ENCODE measurements at regions not wholly inside any gene's neighbourhood (a gene's known extent, or its start where the extent isn't known, plus 50 kb on each side); places are given as distances from the start of the nearest gene placed in this dataset.

- no peak overlapping the region for H3K18ac ChIP-seq (ENCODE audit: low read length)
- no peak overlapping the region for H2AK5ac ChIP-seq (ENCODE audit: low read length)
These were observed 152.8 kb downstream of the OLFM1 start for GRCh38 chr9:135240222-135240621.

GRCh38 chr9:135240871-135241311 is 153.4 kb downstream of the OLFM1 start:
- Histone ChIP-seq H3K9ac (ENCODE audit: low read length) (no peak overlapping the region), H4K5ac (ENCODE audit: low read length) (no peak overlapping the region), H3K4ac (ENCODE audit: low read depth, low read length) (no peak overlapping the region), H3K4me3 (ENCODE audit: low read length) (no peak overlapping the region), H3K36me3 (ENCODE audit: control insufficient read depth, insufficient read depth, low read length) (no peaks in the 10 kb centered on the region), H2BK120ac (ENCODE audit: low read depth, low read length) (no peak overlapping the region), H3K4me2 (ENCODE audit: low read length) (no peak overlapping the region), H3K79me2 (ENCODE audit: control insufficient read depth, insufficient read depth, low read length) (no peaks in the 10 kb centered on the region), H3K27me3 (ENCODE audit: insufficient read depth, low read length, poor library complexity) (no peaks in the 10 kb centered on the region), H3K18ac (ENCODE audit: low read length) (no peak overlapping the region), H4K8ac (ENCODE audit: low read depth, low read length) (no peak overlapping the region), H2BK15ac (replicated peaks; ENCODE audit: low read depth) (no peak overlapping the region), H2AK5ac (ENCODE audit: low read length) (no peak overlapping the region), H3K79me1 (ENCODE audit: low read length) (no peaks in the 10 kb centered on the region), H2BK5ac (ENCODE audit: low read length) (no peak overlapping the region), H3K4me1 (ENCODE audit: control insufficient read depth, low read depth, low read length) (no peaks in the 10 kb centered on the region), H3K56ac (ENCODE audit: low read length) (no peak overlapping the region), H3K27ac (ENCODE audit: low read depth, low read length) (no peak overlapping the region), H3K23ac (ENCODE audit: low read length) (no peak overlapping the region)
- no CpG with 5 or more reads among the region's 11 CpGs for WGBS (ENCODE audit: extremely low coverage, insufficient coverage, low lambda C conversion rate)
- DNase-seq = no peak

More at GRCh38 chr9:135240222-135240621, 152.8 kb downstream of the OLFM1 start:
- Histone ChIP-seq H3K56ac (ENCODE audit: low read length) (no peak overlapping the region), H2BK15ac (replicated peaks; ENCODE audit: low read depth) (no peak overlapping the region), H2BK120ac (ENCODE audit: low read depth, low read length) (no peak overlapping the region), H3K79me1 (ENCODE audit: low read length) (no peaks in the 10 kb centered on the region), H2BK5ac (ENCODE audit: low read length) (no peak overlapping the region), H3K4me3 (ENCODE audit: low read length) (no peak overlapping the region), H3K4me2 (ENCODE audit: low read length) (no peak overlapping the region), H3K9ac (ENCODE audit: low read length) (no peak overlapping the region), H4K8ac (ENCODE audit: low read depth, low read length) (no peak overlapping the region), H3K4ac (ENCODE audit: low read depth, low read length) (no peak overlapping the region), H3K79me2 (ENCODE audit: control insufficient read depth, insufficient read depth, low read length) (no peaks in the 10 kb centered on the region), H4K5ac (ENCODE audit: low read length) (no peak overlapping the region), H3K36me3 (ENCODE audit: control insufficient read depth, insufficient read depth, low read length) (no peaks in the 10 kb centered on the region), H3K27me3 (ENCODE audit: insufficient read depth, low read length, poor library complexity) (no peaks in the 10 kb centered on the region), H3K27ac (ENCODE audit: low read depth, low read length) (no peak overlapping the region), H3K4me1 (ENCODE audit: control insufficient read depth, low read depth, low read length) (no peaks in the 10 kb centered on the region), H3K23ac (ENCODE audit: low read length) (no peak overlapping the region)
- no peak for DNase-seq
- no CpG with 5 or more reads among the region's 6 CpGs for WGBS (ENCODE audit: extremely low coverage, insufficient coverage, low lambda C conversion rate)

GRCh38 chr9:135241381-135242048 is 154.0 kb downstream of the OLFM1 start:
- Histone ChIP-seq H3K79me2 (ENCODE audit: control insufficient read depth, insufficient read depth, low read length) (no peaks in the 10 kb centered on the region), H3K18ac (ENCODE audit: low read length) (no peak overlapping the region), H2BK120ac (ENCODE audit: low read depth, low read length) (no peak overlapping the region), H2BK5ac (ENCODE audit: low read length) (no peak overlapping the region), H2AK5ac (ENCODE audit: low read length) (no peak overlapping the region), H3K36me3 (ENCODE audit: control insufficient read depth, insufficient read depth, low read length) (no peaks in the 10 kb centered on the region), H3K4me3 (ENCODE audit: low read length) (no peak overlapping the region), H3K4me1 (ENCODE audit: control insufficient read depth, low read depth, low read length) (no peaks in the 10 kb centered on the region), H3K56ac (ENCODE audit: low read length) (no peak overlapping the region), H4K5ac (ENCODE audit: low read length) (no peak overlapping the region), H4K8ac (ENCODE audit: low read depth, low read length) (no peak overlapping the region), H2BK15ac (replicated peaks; ENCODE audit: low read depth) (no peak overlapping the region), H3K27ac (ENCODE audit: low read depth, low read length) (no peak overlapping the region), H3K27me3 (ENCODE audit: insufficient read depth, low read length, poor library complexity) (no peaks in the 10 kb centered on the region), H3K9ac (ENCODE audit: low read length) (no peak overlapping the region), H3K4me2 (ENCODE audit: low read length) (no peak overlapping the region), H3K79me1 (ENCODE audit: low read length) (no peaks in the 10 kb centered on the region), H3K23ac (ENCODE audit: low read length) (peak overlapping the region; percentile 11), H3K4ac (ENCODE audit: low read depth, low read length) (no peak overlapping the region)
- no CpG with 5 or more reads among the region's 19 CpGs for WGBS (ENCODE audit: extremely low coverage, insufficient coverage, low lambda C conversion rate)
- DNase-seq = peak; percentile 37

- Histone ChIP-seq H3K4me2 (ENCODE audit: low read length) (no peak overlapping the region), H3K4ac (ENCODE audit: low read depth, low read length) (no peak overlapping the region), H3K4me1 (ENCODE audit: control insufficient read depth, low read depth, low read length) (no peaks in the 10 kb centered on the region), H3K4me3 (ENCODE audit: low read length) (no peak overlapping the region), H3K18ac (ENCODE audit: low read length) (no peak overlapping the region), H3K23ac (ENCODE audit: low read length) (peak overlapping the region; percentile 11), H2BK5ac (ENCODE audit: low read length) (no peak overlapping the region), H3K36me3 (ENCODE audit: control insufficient read depth, insufficient read depth, low read length) (no peaks in the 10 kb centered on the region), H3K56ac (ENCODE audit: low read length) (no peak overlapping the region), H4K8ac (ENCODE audit: low read depth, low read length) (no peak overlapping the region), H2AK5ac (ENCODE audit: low read length) (no peak overlapping the region), H3K27ac (ENCODE audit: low read depth, low read length) (no peak overlapping the region), H2BK120ac (ENCODE audit: low read depth, low read length) (no peak overlapping the region), H3K79me2 (ENCODE audit: control insufficient read depth, insufficient read depth, low read length) (no peaks in the 10 kb centered on the region), H4K5ac (ENCODE audit: low read length) (no peak overlapping the region), H3K79me1 (ENCODE audit: low read length) (no peaks in the 10 kb centered on the region), H3K9ac (ENCODE audit: low read length) (no peak overlapping the region), H2BK15ac (replicated peaks; ENCODE audit: low read depth) (no peak overlapping the region), H3K27me3 (ENCODE audit: insufficient read depth, low read length, poor library complexity) (no peaks in the 10 kb centered on the region)
- no CpG with 5 or more reads among the region's 9 CpGs for WGBS (ENCODE audit: extremely low coverage, insufficient coverage, low lambda C conversion rate)
- DNase-seq = no peak
These were observed 154.6 kb downstream of the OLFM1 start for GRCh38 chr9:135242049-135242396.

- no CpG with 5 or more reads among the region's 11 CpGs for WGBS (ENCODE audit: extremely low coverage, insufficient coverage, low lambda C conversion rate)
- no peak overlapping the region for H2BK120ac ChIP-seq (ENCODE audit: low read depth, low read length)
These were observed 154.9 kb downstream of the OLFM1 start for GRCh38 chr9:135242406-135242805.

More at GRCh38 chr9:135242406-135242805, 154.9 kb downstream of the OLFM1 start:
- Histone ChIP-seq H3K56ac (ENCODE audit: low read length) (no peak overlapping the region), H3K18ac (ENCODE audit: low read length) (no peak overlapping the region), H3K4me3 (ENCODE audit: low read length) (no peak overlapping the region), H3K9ac (ENCODE audit: low read length) (no peak overlapping the region), H3K4me2 (ENCODE audit: low read length) (no peak overlapping the region), H3K4ac (ENCODE audit: low read depth, low read length) (no peak overlapping the region), H2BK5ac (ENCODE audit: low read length) (no peak overlapping the region), H3K36me3 (ENCODE audit: control insufficient read depth, insufficient read depth, low read length) (no peaks in the 10 kb centered on the region), H4K8ac (ENCODE audit: low read depth, low read length) (no peak overlapping the region), H3K4me1 (ENCODE audit: control insufficient read depth, low read depth, low read length) (no peaks in the 10 kb centered on the region), H2BK15ac (replicated peaks; ENCODE audit: low read depth) (no peak overlapping the region), H3K27me3 (ENCODE audit: insufficient read depth, low read length, poor library complexity) (no peaks in the 10 kb centered on the region), H3K79me2 (ENCODE audit: control insufficient read depth, insufficient read depth, low read length) (no peaks in the 10 kb centered on the region), H2AK5ac (ENCODE audit: low read length) (no peak overlapping the region), H3K23ac (ENCODE audit: low read length) (no peak overlapping the region), H3K27ac (ENCODE audit: low read depth, low read length) (no peak overlapping the region), H4K5ac (ENCODE audit: low read length) (no peak overlapping the region), H3K79me1 (ENCODE audit: low read length) (no peaks in the 10 kb centered on the region)
- no peak for DNase-seq
